HepG2 (cell line): ENCODE measurements at regions not wholly inside any gene's neighbourhood (a gene's known extent, or its start where the extent isn't known, plus 50 kb on each side); places are given as distances from the start of the nearest gene placed in this dataset.

Experiments
- CEBPG ChIP-seq: IDR thresholded peaks from 2 replicates; pipeline ENCODE4 v1.6.1; 2016
- ELF4 ChIP-seq: sonication (generic); formaldehyde crosslinking; IDR thresholded peaks from 2 replicates; pipeline ENCODE4 v1.5.0; 2020; ENCODE audit warnings: missing genetic modification reagents, mild to moderate bottlenecking, moderate library complexity, borderline replicate concordance
- EZH2 ChIP-seq: conservative IDR thresholded peaks from 2 replicates; pipeline ENCODE4 v1.6.1; 2012; ENCODE audit warnings: mild to moderate bottlenecking, low read depth, low read length, moderate library complexity
- FOSL2 ChIP-seq: sonication (generic); formaldehyde crosslinking; IDR thresholded peaks from 2 replicates; pipeline ENCODE4 v1.4.0; 2020; ENCODE audit warnings: missing genetic modification reagents
- FOXK1 ChIP-seq: sonication (generic); formaldehyde crosslinking; IDR thresholded peaks from 2 replicates; pipeline ENCODE4 v1.4.0; 2020; ENCODE audit warnings: low read depth, missing genetic modification reagents, borderline replicate concordance
- FOXP1 ChIP-seq, 2 experiments: fragments of 450-650 bp in 1 of 2; IDR thresholded peaks; 2 replicates each; pipeline ENCODE4 v1.6.1; 2017 to 2018; ENCODE audit warnings: antibody characterized with exemption in 1 of 2
- GABPA ChIP-seq, 2 experiments: IDR thresholded peaks; 2 replicates each; pipeline ENCODE4 v1.6.1; 2011 to 2016; ENCODE audit warnings: low read depth in 2 of 2, low read length in 1 of 2, missing biosample characterization in 1 of 2, missing genetic modification characterization in 1 of 2
- HNF1B ChIP-seq: sonication (generic); formaldehyde crosslinking; IDR thresholded peaks from 2 replicates; pipeline ENCODE4 v1.5.1; 2020; ENCODE audit warnings: mild to moderate bottlenecking, moderate library complexity, missing genetic modification reagents
- HNRNPK ChIP-seq: fragments of 200-400 bp; formaldehyde crosslinking; IDR thresholded peaks from 2 replicates; pipeline ENCODE4 v1.6.1; 2018; ENCODE audit warnings: low read length, low read depth, moderate library complexity, mild to moderate bottlenecking; ENCODE audit not compliant: poor library complexity, severe bottlenecking
- PHF21A ChIP-seq: sonication (generic); formaldehyde crosslinking; IDR thresholded peaks from 2 replicates; pipeline ENCODE4 v1.5.0; 2020; ENCODE audit warnings: mild to moderate bottlenecking, missing genetic modification reagents
- POLR2AphosphoS2 ChIP-seq: IDR thresholded peaks from 2 replicates; pipeline ENCODE4 v1.6.1; 2011; ENCODE audit warnings: low read depth, low read length, improper control_type of control experiment
- PRPF4 ChIP-seq: fragments of 200-400 bp; formaldehyde crosslinking; IDR thresholded peaks from 2 replicates; pipeline ENCODE4 v1.6.1; 2016; ENCODE audit warnings: low read length, low read depth; ENCODE audit not compliant: poor library complexity, severe bottlenecking
- REPIN1 ChIP-seq: sonication (generic); formaldehyde crosslinking; IDR thresholded peaks from 2 replicates; pipeline ENCODE4 v1.8.0; 2022; ENCODE audit warnings: missing genetic modification reagents, low read depth, mild to moderate bottlenecking, borderline replicate concordance
- SAP130 ChIP-seq: IDR thresholded peaks from 2 replicates; pipeline ENCODE4 v1.6.1; 2016; ENCODE audit warnings: low read depth
- SMAD9 ChIP-seq: sonication (generic); formaldehyde crosslinking; IDR thresholded peaks from 2 replicates; pipeline ENCODE4 v1.5.1; 2020; ENCODE audit warnings: mild to moderate bottlenecking, missing genetic modification reagents
- TGIF2 ChIP-seq: IDR thresholded peaks from 2 replicates; pipeline ENCODE4 v1.6.1; 2016; ENCODE audit warnings: control low read depth, missing compliant biosample characterization
- ZFP1 ChIP-seq: IDR thresholded peaks from 2 replicates; pipeline ENCODE4 v1.6.1; 2016
- ZNF256 ChIP-seq: sonication (generic); formaldehyde crosslinking; conservative IDR thresholded peaks from 2 replicates; pipeline ENCODE4 v1.4.0; 2020; ENCODE audit warnings: missing genetic modification reagents
- ZNF317 ChIP-seq: sonication (generic); formaldehyde crosslinking; IDR thresholded peaks from 2 replicates; pipeline ENCODE4 v1.5.0; 2020; ENCODE audit warnings: mild to moderate bottlenecking, missing genetic modification reagents
- ZNF530 ChIP-seq: sonication (generic); formaldehyde crosslinking; IDR thresholded peaks from 2 replicates; pipeline ENCODE4 v1.5.0; 2020; ENCODE audit warnings: low read depth, mild to moderate bottlenecking, missing genetic modification reagents
- ZNF605 ChIP-seq: sonication (generic); formaldehyde crosslinking; IDR thresholded peaks from 2 replicates; pipeline ENCODE4 v1.8.0; 2022; ENCODE audit warnings: mild to moderate bottlenecking, missing genetic modification reagents
- TF ChIP-seq, protein P1 (sequence below): IDR thresholded peaks from 2 replicates; pipeline ENCODE4 v1.6.1; 2016; ENCODE audit warnings: mild to moderate bottlenecking, missing biosample characterization, missing genetic modification reagents
- TF ChIP-seq, protein P2 (sequence below): sonication (generic); formaldehyde crosslinking; IDR thresholded peaks from 2 replicates; pipeline ENCODE4 v1.4.0; 2020; ENCODE audit warnings: missing genetic modification reagents
- TF ChIP-seq, protein P3 (sequence below): fragments of 450-650 bp; IDR thresholded peaks from 2 replicates; pipeline ENCODE4 v1.6.1; 2017; ENCODE audit warnings: mild to moderate bottlenecking
- TF ChIP-seq, protein P4 (sequence below): sonication (generic); formaldehyde crosslinking; IDR thresholded peaks from 2 replicates; pipeline ENCODE4 v1.4.0; 2020; ENCODE audit warnings: low read depth, mild to moderate bottlenecking, missing genetic modification reagents

- TF ChIP-seq HNF1B (CRISPR knock-in tag), result peak; percentile 70; the same call in 1 of the 2 replicates
- no peak for TF ChIP-seq GABPA (IDR thresholded peaks at IDR 0.05; ENCODE audit: low read depth, low read length)
- 0 out of 2 replicates have a peak, but pooled peaks have one; percentile 35 for TF ChIP-seq GABPA (CRISPR knock-in tag; IDR thresholded peaks at IDR 0.05; ENCODE audit: low read depth)
- TF ChIP-seq ZNF530 (CRISPR knock-in tag), result no peak
- TF ChIP-seq, protein P1, sequence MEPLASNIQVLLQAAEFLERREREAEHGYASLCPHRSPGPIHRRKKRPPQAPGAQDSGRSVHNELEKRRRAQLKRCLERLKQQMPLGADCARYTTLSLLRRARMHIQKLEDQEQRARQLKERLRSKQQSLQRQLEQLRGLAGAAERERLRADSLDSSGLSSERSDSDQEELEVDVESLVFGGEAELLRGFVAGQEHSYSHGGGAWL (CRISPR knock-in tag), result no peak
- 0 out of 2 replicates have a peak, but pooled peaks have one; percentile 0 for TF ChIP-seq CEBPG (CRISPR knock-in tag)
- TF ChIP-seq, protein P2, sequence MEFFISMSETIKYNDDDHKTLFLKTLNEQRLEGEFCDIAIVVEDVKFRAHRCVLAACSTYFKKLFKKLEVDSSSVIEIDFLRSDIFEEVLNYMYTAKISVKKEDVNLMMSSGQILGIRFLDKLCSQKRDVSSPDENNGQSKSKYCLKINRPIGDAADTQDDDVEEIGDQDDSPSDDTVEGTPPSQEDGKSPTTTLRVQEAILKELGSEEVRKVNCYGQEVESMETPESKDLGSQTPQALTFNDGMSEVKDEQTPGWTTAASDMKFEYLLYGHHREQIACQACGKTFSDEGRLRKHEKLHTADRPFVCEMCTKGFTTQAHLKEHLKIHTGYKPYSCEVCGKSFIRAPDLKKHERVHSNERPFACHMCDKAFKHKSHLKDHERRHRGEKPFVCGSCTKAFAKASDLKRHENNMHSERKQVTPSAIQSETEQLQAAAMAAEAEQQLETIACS (CRISPR knock-in tag), result no peak
- no peak for TF ChIP-seq FOSL2 (CRISPR knock-in tag)
- TF ChIP-seq PHF21A (CRISPR knock-in tag), result 0 out of 2 replicates have a peak, but pooled peaks have one; percentile 54
- peak; percentile 57; the same call in 1 of the 2 replicates for TF ChIP-seq SAP130 (CRISPR knock-in tag)
- no peak for TF ChIP-seq EZH2
- TF ChIP-seq TGIF2 (CRISPR knock-in tag), result no peak
- TF ChIP-seq PRPF4, result no peak
- no peak for TF ChIP-seq HNRNPK
- no peak for TF ChIP-seq ZNF256 (CRISPR knock-in tag)
- TF ChIP-seq, protein P3, sequence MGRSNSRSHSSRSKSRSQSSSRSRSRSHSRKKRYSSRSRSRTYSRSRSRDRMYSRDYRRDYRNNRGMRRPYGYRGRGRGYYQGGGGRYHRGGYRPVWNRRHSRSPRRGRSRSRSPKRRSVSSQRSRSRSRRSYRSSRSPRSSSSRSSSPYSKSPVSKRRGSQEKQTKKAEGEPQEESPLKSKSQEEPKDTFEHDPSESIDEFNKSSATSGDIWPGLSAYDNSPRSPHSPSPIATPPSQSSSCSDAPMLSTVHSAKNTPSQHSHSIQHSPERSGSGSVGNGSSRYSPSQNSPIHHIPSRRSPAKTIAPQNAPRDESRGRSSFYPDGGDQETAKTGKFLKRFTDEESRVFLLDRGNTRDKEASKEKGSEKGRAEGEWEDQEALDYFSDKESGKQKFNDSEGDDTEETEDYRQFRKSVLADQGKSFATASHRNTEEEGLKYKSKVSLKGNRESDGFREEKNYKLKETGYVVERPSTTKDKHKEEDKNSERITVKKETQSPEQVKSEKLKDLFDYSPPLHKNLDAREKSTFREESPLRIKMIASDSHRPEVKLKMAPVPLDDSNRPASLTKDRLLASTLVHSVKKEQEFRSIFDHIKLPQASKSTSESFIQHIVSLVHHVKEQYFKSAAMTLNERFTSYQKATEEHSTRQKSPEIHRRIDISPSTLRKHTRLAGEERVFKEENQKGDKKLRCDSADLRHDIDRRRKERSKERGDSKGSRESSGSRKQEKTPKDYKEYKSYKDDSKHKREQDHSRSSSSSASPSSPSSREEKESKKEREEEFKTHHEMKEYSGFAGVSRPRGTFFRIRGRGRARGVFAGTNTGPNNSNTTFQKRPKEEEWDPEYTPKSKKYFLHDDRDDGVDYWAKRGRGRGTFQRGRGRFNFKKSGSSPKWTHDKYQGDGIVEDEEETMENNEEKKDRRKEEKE, result no peak
- TF ChIP-seq, protein P4, sequence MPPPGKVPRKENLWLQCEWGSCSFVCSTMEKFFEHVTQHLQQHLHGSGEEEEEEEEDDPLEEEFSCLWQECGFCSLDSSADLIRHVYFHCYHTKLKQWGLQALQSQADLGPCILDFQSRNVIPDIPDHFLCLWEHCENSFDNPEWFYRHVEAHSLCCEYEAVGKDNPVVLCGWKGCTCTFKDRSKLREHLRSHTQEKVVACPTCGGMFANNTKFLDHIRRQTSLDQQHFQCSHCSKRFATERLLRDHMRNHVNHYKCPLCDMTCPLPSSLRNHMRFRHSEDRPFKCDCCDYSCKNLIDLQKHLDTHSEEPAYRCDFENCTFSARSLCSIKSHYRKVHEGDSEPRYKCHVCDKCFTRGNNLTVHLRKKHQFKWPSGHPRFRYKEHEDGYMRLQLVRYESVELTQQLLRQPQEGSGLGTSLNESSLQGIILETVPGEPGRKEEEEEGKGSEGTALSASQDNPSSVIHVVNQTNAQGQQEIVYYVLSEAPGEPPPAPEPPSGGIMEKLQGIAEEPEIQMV (CRISPR knock-in tag), result peak; percentile 21; the same call in 1 of the 2 replicates
- TF ChIP-seq REPIN1 (CRISPR knock-in tag), result 0 out of 2 replicates have a peak, but pooled peaks have one; percentile 24
- 0 out of 2 replicates have a peak, but pooled peaks have one; percentile 10 for TF ChIP-seq ZNF605 (CRISPR knock-in tag)
- 0 out of 2 replicates have a peak, but pooled peaks have one; percentile 19 for TF ChIP-seq ELF4
- TF ChIP-seq ZNF317 (CRISPR knock-in tag), result peak; percentile 84
- no peak for TF ChIP-seq SMAD9 (CRISPR knock-in tag)
- no peak for TF ChIP-seq ZFP1
- no peak for TF ChIP-seq FOXK1
- TF ChIP-seq FOXP1 (IDR thresholded peaks at IDR 0.05), result no peak
- no peak for TF ChIP-seq FOXP1 (CRISPR knock-in tag; IDR thresholded peaks at IDR 0.05)
- TF ChIP-seq POLR2AphosphoS2, result no peak
Measured at GRCh38 chr14:50047274-50047676, 69.1 kb downstream of the VCPKMT start (continued).
